Caki2 (cell line): ENCODE measurements at regions not wholly inside any gene's neighbourhood (a gene's known extent, or its start where the extent isn't known, plus 50 kb on each side); places are given as distances from the start of the nearest gene placed in this dataset.

Source experiments
- DNase-seq: peaks from one replicate; pipeline ENCODE4 v3.0.0-alpha.2; 2015; ENCODE audit warnings: low read depth
- in situ Hi-C: cut with HindIII; loops from 2 replicates; pipeline ENCODE4 v1.10.0; 2016; ENCODE audit warnings: low sequenced_read_pairs, low pct_unique_long_range_greater_than_20kb, mixed read lengths

- no peak for DNase-seq
- in situ Hi-C loops, result no loop called here
Measured at GRCh38 chr16:86679490-86679889, 101.1 kb downstream of the FOXL1 start.

- in situ Hi-C loops, result no loop called here
- DNase-seq, result no peak
Measured at GRCh38 chr16:86680162-86680561, 101.8 kb downstream of the FOXL1 start.

- in situ Hi-C loops, result no loop called here
- no peak for DNase-seq
Measured at GRCh38 chr16:86680661-86681030, 102.3 kb downstream of the FOXL1 start.

- in situ Hi-C loops, result no loop called here
- no peak for DNase-seq
Measured at GRCh38 chr16:86681031-86681756, 102.8 kb downstream of the FOXL1 start.

- in situ Hi-C loops, result no loop called here
- no peak for DNase-seq
Measured at GRCh38 chr16:86681757-86682106, 103.4 kb downstream of the FOXL1 start.

GRCh38 chr16:86682219-86682904 is 104.0 kb downstream of the FOXL1 start:
- in situ Hi-C loops, result no loop called here
- no peak for DNase-seq

GRCh38 chr16:86683441-86684194 is 105.3 kb downstream of the FOXL1 start:
- in situ Hi-C loops, result no loop called here
- no peak for DNase-seq

- in situ Hi-C loops, result no loop called here
- DNase-seq, result no peak
Measured at GRCh38 chr16:86685076-86685475, 106.7 kb downstream of the FOXL1 start.

- in situ Hi-C loops, result no loop called here
- DNase-seq, result no peak
Measured at GRCh38 chr16:86690970-86691369, 112.6 kb downstream of the FOXL1 start.

GRCh38 chr16:86692426-86692825 is 114.1 kb downstream of the FOXL1 start:
- DNase-seq, result no peak
- in situ Hi-C loops, result no loop called here

- DNase-seq, result no peak
- in situ Hi-C loops, result no loop called here
Measured at GRCh38 chr16:86693033-86693432, 114.7 kb downstream of the FOXL1 start.

- DNase-seq, result no peak
- in situ Hi-C loops, result no loop called here
Measured at GRCh38 chr16:86697715-86698114, 119.4 kb downstream of the FOXL1 start.

GRCh38 chr16:86700046-86700945 is 121.9 kb downstream of the FOXL1 start:
- DNase-seq, result no peak
- in situ Hi-C loops, result no loop called here

GRCh38 chr16:86701286-86701975 is 123.1 kb downstream of the FOXL1 start:
- DNase-seq, result no peak
- in situ Hi-C loops, result no loop called here

- in situ Hi-C loops, result no loop called here
- DNase-seq, result no peak
Measured at GRCh38 chr16:86702824-86703588, 124.7 kb downstream of the FOXL1 start.

- no peak for DNase-seq
- in situ Hi-C loops, result no loop called here
Measured at GRCh38 chr16:86704516-86704915, 126.2 kb downstream of the FOXL1 start.

- in situ Hi-C loops, result no loop called here
- DNase-seq, result no peak
Measured at GRCh38 chr16:86706726-86707125, 128.4 kb downstream of the FOXL1 start.
